Panc1 (cell line): ENCODE measurements at regions not wholly inside any gene's neighbourhood (a gene's known extent, or its start where the extent isn't known, plus 50 kb on each side); places are given as distances from the start of the nearest gene placed in this dataset.

Source experiments
- CTCF ChIP-seq: fragments of 450-650 bp; IDR thresholded peaks from 2 replicates; pipeline ENCODE4 v1.5.1; 2017; ENCODE audit warnings: mild to moderate bottlenecking
- POLR2AphosphoS5 ChIP-seq: IDR thresholded peaks from 2 replicates; pipeline ENCODE4 v1.6.1; 2012; ENCODE audit warnings: mild to moderate bottlenecking, low read depth, low read length, moderate library complexity
- SIN3A ChIP-seq: IDR thresholded peaks from 2 replicates; pipeline ENCODE4 v1.6.1; 2012; ENCODE audit warnings: low read depth, mild to moderate bottlenecking, low read length, moderate library complexity, borderline replicate concordance; ENCODE audit not compliant: insufficient read depth

GRCh38 chr3:171972871-171973348 lies 66.5 kb upstream of the FNDC3B start:
- TF ChIP-seq CTCF: no peak
- no peak for TF ChIP-seq SIN3A
- no peak for TF ChIP-seq POLR2AphosphoS5
